AG04449 (cell line): ENCODE measurements at regions not wholly inside any gene's neighbourhood (a gene's known extent, or its start where the extent isn't known, plus 50 kb on each side); places are given as distances from the start of the nearest gene placed in this dataset.
"Not testable (repeated sequence)": the region's sequence is repeated elsewhere in the genome, so short reads cannot be mapped to it uniquely, and the experiment has no call there.

Source experiments
- CTCF ChIA-PET: fragments of 350-600 bp; formaldehyde crosslinking; extraction: SDS; loops from one replicate; lab custom pipeline; 2021; ENCODE audit warnings: antibody characterized with exemption; lab: Yijun Ruan, JAX
- POLR2A ChIA-PET: fragments of 400-600, 350-600 bp; formaldehyde crosslinking; extraction: SDS; loops from one replicate; lab custom pipeline; 2020; ENCODE audit warnings: antibody characterized with exemption, inconsistent platforms; lab: Yijun Ruan, JAX
- DNase-seq: peaks from one replicate; pipeline ENCODE4 v3.0.0-alpha.2; 2010; ENCODE audit warnings: low read depth, low spot score
- H3K4me3 ChIP-seq: 2 replicates; pipeline ENCODE4 v1.5.1; 2011; ENCODE audit warnings: low read depth, mild to moderate bottlenecking, control low read depth, low read length
- TF ChIP-seq, protein P1 (sequence below): IDR thresholded peaks from one replicate; pipeline ENCODE4 v1.5.1; 2011; ENCODE audit warnings: mild to moderate bottlenecking, moderate library complexity, low read length, control low read depth, inconsistent platforms; ENCODE audit not compliant: insufficient read depth; ENCODE audit errors: missing control alignments

DNA sequence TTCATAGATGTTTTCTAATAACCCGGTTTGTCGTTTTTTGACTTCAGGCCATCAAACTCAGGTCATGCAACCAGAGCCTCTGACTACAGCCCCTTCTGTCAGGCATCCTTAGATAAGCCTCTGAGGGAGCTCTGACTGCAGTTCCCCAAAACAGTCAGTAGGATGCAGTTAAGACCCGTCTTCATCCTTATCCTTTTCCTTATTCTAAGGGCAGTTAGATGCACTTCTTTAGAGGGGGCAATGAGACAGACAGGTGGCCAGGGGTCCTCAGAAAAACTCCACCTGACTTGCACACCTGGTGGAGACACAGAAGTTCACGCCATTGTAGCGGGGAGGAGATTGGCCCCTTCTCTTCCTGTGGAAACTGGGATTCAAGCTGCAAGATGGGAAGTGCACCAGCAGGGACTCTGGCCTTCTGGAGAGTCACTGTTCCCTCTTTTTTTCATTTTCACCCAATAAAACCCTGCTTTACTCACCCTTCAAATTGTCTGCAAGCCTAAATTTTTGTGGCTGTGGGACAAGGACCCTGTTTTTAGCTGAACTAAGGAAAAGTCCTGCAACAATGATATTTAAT is 104.8 kb upstream of the TFPI start:
- ChIA-PET POLR2A (no interaction called here), CTCF (interaction anchor here (0.6 to 1.4 kb wide), 5 partner anchors 10 to 179 kb away, joined by 3 read pairs; no protein-coding TSS in a partner anchor)
- no peak overlapping the region for H3K4me3 ChIP-seq
- TF ChIP-seq, protein P1, sequence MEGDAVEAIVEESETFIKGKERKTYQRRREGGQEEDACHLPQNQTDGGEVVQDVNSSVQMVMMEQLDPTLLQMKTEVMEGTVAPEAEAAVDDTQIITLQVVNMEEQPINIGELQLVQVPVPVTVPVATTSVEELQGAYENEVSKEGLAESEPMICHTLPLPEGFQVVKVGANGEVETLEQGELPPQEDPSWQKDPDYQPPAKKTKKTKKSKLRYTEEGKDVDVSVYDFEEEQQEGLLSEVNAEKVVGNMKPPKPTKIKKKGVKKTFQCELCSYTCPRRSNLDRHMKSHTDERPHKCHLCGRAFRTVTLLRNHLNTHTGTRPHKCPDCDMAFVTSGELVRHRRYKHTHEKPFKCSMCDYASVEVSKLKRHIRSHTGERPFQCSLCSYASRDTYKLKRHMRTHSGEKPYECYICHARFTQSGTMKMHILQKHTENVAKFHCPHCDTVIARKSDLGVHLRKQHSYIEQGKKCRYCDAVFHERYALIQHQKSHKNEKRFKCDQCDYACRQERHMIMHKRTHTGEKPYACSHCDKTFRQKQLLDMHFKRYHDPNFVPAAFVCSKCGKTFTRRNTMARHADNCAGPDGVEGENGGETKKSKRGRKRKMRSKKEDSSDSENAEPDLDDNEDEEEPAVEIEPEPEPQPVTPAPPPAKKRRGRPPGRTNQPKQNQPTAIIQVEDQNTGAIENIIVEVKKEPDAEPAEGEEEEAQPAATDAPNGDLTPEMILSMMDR: peak; percentile 33
- no peak for DNase-seq

GRCh38 chr2:187676050-187676449 is 121.8 kb upstream of the TFPI start:
- POLR2A ChIA-PET, DNase-seq, CTCF ChIA-PET, H3K4me3 ChIP-seq: not testable (repeated sequence)

DNA sequence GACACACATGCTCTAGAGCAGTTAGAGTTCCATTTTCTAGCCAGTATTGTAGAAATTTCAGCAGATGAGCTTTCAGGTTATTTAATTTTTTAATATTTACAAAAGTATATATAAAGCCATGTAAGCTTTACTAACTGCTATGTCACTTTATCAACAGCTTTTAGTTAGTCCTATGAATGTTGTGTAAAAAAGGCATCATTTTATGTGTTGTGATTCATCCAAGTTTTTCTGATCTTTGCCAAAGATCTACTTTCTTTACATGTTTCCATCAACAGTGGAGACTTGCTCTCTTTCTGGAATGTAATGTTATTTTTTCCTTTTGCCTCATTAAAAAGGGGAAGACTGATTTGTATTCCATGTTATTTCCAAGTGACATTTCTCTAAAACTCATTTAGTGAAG is 125.2 kb upstream of the TFPI start:
- DNase-seq: no peak
- POLR2A ChIA-PET: no interaction called here
- no peak overlapping the region for H3K4me3 ChIP-seq
- TF ChIP-seq, protein P1: no peak
- CTCF ChIA-PET: no interaction called here

GRCh38 chr2:187684174-187684573 is 129.9 kb upstream of the TFPI start:
- ChIA-PET CTCF (interaction anchor here (1.1 kb wide), 1 partner anchor 25 kb away, joined by 3 read pairs; no protein-coding TSS in a partner anchor), POLR2A (no interaction called here)
- no peak for DNase-seq
- TF ChIP-seq, protein P1: no peak
- no peak overlapping the region for H3K4me3 ChIP-seq

- CTCF ChIA-PET: no interaction called here
- no peak overlapping the region for H3K4me3 ChIP-seq
- TF ChIP-seq, protein P1: no peak
- POLR2A ChIA-PET: no interaction called here
- no peak for DNase-seq
These were observed 132.3 kb upstream of the TFPI start for GRCh38 chr2:187686416-187687024.

DNA sequence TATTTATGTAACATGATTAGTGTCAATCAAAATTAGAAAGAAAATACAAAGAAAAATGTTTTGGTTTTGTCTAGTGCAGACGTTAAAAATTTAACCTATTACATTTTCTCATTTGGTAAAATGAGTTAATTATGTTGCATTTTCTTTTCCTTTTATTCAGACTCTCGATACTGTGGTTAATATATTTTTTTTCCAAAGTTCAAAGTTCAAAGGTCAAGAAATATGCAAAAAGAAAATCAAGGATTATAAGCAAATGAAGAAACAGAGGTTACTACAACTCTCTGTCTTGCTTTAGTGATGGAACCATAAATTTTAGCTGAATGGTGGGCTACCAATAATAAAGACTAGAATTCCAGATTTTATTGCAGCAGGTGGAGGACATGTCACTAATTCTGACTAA is 133.3 kb upstream of the TFPI start:
- DNase-seq: no peak
- ChIA-PET POLR2A (no interaction called here), CTCF (no interaction called here)
- TF ChIP-seq, protein P1: no peak
- no peak overlapping the region for H3K4me3 ChIP-seq

DNA sequence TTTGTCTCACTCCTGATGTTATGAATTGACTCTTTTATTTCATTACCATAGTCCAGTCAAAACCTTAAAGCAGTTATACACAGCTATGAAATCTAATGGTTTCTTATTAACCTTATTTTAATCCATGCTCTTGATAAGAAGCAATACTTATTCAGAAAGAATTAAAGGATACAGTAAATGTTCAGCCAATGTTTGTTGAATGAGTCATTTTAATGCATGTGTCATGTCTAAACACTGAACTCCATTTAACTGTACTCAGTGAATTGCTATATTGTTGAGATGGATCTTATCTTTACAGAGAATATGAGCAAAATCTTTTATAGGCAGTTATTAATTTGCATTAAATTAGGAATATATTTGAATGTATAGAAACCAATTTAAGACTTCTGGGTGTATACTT is 135.1 kb upstream of the TFPI start:
- TF ChIP-seq, protein P1: no peak
- CTCF ChIA-PET: no interaction called here
- DNase-seq: no peak
- POLR2A ChIA-PET: no interaction called here
- H3K4me3 ChIP-seq: no peak overlapping the region
